PC-3 (cell line): ENCODE measurements at regions not wholly inside any gene's neighbourhood (a gene's known extent, or its start where the extent isn't known, plus 50 kb on each side); places are given as distances from the start of the nearest gene placed in this dataset.

ENCODE experiments used
- ATAC-seq: fragments of 200-7000 bp; cut with Tn5 transposase; 2 replicates; pipeline ENCODE4 v1.9.1; 2020; ENCODE audit warnings: mild to moderate bottlenecking, moderate library complexity
- BruUV-seq: library from RNA; stranded (reverse); fragments of 400-500 nt; replicated peaks from 2 replicates; lab custom pipeline; 2021; lab: Mats Ljungman, UMichigan
- CTCF ChIA-PET: fragments of 300-600 bp; sonication (Branson Sonifier 250); formaldehyde crosslinking; loops from one replicate; lab custom pipeline; 2022; ENCODE audit warnings: antibody characterized with exemption; lab: Charles Lee
- POLR2A ChIA-PET: fragments of 300-600 bp; sonication (Branson Sonifier 250); formaldehyde crosslinking; loops from one replicate; lab custom pipeline; 2022; ENCODE audit warnings: antibody characterized with exemption; ENCODE audit not compliant: unreplicated experiment; lab: Charles Lee
- DNase-seq: peaks from one replicate; pipeline ENCODE4 v3.0.0-alpha.2; 2015
- H2AFZ ChIP-seq: fragments of 300-600 bp; sonication (generic); 2 replicates; pipeline ENCODE4 v1.6.0; 2016; ENCODE audit warnings: antibody characterized with exemption, low read length
- H3F3A ChIP-seq: fragments of 300-600 bp; sonication (generic); one replicate; pipeline ENCODE4 v1.6.0; 2017; ENCODE audit warnings: antibody characterized with exemption, low read length, control low read depth, mild to moderate bottlenecking; ENCODE audit not compliant: unreplicated experiment
- H3K27ac ChIP-seq: fragments of 300-600 bp; sonication (generic); 2 replicates; pipeline ENCODE4 v1.5.1; 2016; ENCODE audit warnings: mild to moderate bottlenecking, low read length
- H3K27me3 ChIP-seq: fragments of 300-600 bp; sonication (generic); 2 replicates; pipeline ENCODE4 v1.6.1; 2016; ENCODE audit warnings: low read length, mixed read lengths
- H3K36me3 ChIP-seq: fragments of 300-600 bp; sonication (generic); 2 replicates; pipeline ENCODE4 v1.6.1; 2016; ENCODE audit warnings: low read depth, mixed run types, low read length, mixed read lengths
- H3K4me1 ChIP-seq: fragments of 300-600 bp; sonication (generic); 2 replicates; pipeline ENCODE4 v1.5.1; 2016; ENCODE audit warnings: low read length; ENCODE audit not compliant: insufficient read depth
- H3K4me2 ChIP-seq: fragments of 300-600 bp; sonication (generic); 2 replicates; pipeline ENCODE4 v1.6.0; 2016; ENCODE audit warnings: low read length
- H3K4me3 ChIP-seq: fragments of 300-600 bp; sonication (generic); 2 replicates; pipeline ENCODE4 v1.5.1; 2016; ENCODE audit warnings: mild to moderate bottlenecking, low read length, mixed read lengths
- H3K79me2 ChIP-seq: fragments of 300-600 bp; sonication (generic); 2 replicates; pipeline ENCODE4 v1.6.1; 2017; ENCODE audit warnings: low read length, mixed read lengths
- H3K9ac ChIP-seq: fragments of 300-600 bp; sonication (generic); 2 replicates; pipeline ENCODE4 v1.6.0; 2016; ENCODE audit warnings: mild to moderate bottlenecking, low read length
- H3K9me2 ChIP-seq: fragments of 300-600 bp; sonication (generic); replicated peaks from 2 replicates; pipeline ENCODE4 v1.6.1; 2016; ENCODE audit warnings: mixed run types, low read length, mixed read lengths
- H3K9me3 ChIP-seq: fragments of 300-600 bp; sonication (generic); 2 replicates; pipeline ENCODE4 v1.6.1; 2016; ENCODE audit warnings: low read length, mixed read lengths
- H4K20me1 ChIP-seq: fragments of 300-600 bp; sonication (generic); 2 replicates; pipeline ENCODE4 v1.6.1; 2016; ENCODE audit warnings: low read length, mixed read lengths
- CTCF ChIP-seq: fragments of 300-600 bp; sonication (generic); conservative IDR thresholded peaks from 2 replicates; pipeline ENCODE4 v1.5.1; 2017; ENCODE audit warnings: antibody characterized with exemption, low read depth, mild to moderate bottlenecking, low read length
- EZH2 ChIP-seq: fragments of 300-600 bp; sonication (generic); IDR thresholded peaks from one replicate; pipeline ENCODE4 v1.6.1; 2017; ENCODE audit warnings: antibody characterized with exemption, mild to moderate bottlenecking, low read length; ENCODE audit not compliant: unreplicated experiment
- EZH2phosphoT487 ChIP-seq: fragments of 300-600 bp; sonication (generic); IDR thresholded peaks from 2 replicates; pipeline ENCODE4 v1.6.1; 2018; ENCODE audit warnings: mild to moderate bottlenecking, antibody characterized with exemption, low read length, borderline replicate concordance
- intact Hi-C: fragments of 100-400 bp; cut with micrococcal nuclease; formaldehyde crosslinking; loops from 2 replicates; pipeline ENCODE4 v1.9.0; 2023

- Histone ChIP-seq H3K79me2 (no peaks in the 10 kb centered on the region), H3K4me1 (peaks cover 39% of the 10 kb centered on the region), H3K4me2 (no peak overlapping the region), H3K36me3 (no peaks in the 10 kb centered on the region), H4K20me1 (no peaks in the 10 kb centered on the region), H3K9ac (no peak overlapping the region), H2AFZ (no peak overlapping the region), H3F3A (peaks cover 6% of the 10 kb centered on the region), H3K4me3 (no peak overlapping the region), H3K9me3 (no peaks in the 10 kb centered on the region), H3K27ac (no peak overlapping the region), H3K9me2 (no peaks in the 10 kb centered on the region), H3K27me3 (no peaks in the 10 kb centered on the region)
- no peak for DNase-seq
- intact Hi-C loops: no loop called here
- CTCF ChIA-PET: no interaction called here
- no TSS peak for BruUV-seq
- POLR2A ChIA-PET: no interaction called here
- ATAC-seq: no peak
- TF ChIP-seq EZH2phosphoT487 (no peak), CTCF (no peak), EZH2 (no peak)
Observed at GRCh38 chr15:70503073-70503745, 260.1 kb downstream of the UACA start.

- DNase-seq (no peak), ATAC-seq (no peak)
- Histone ChIP-seq H3K27me3 (no peaks in the 10 kb centered on the region), H3K9ac (no peak overlapping the region), H3K4me3 (no peak overlapping the region), H3K79me2 (no peaks in the 10 kb centered on the region), H3K36me3 (no peaks in the 10 kb centered on the region), H3K9me3 (no peaks in the 10 kb centered on the region), H3F3A (peaks cover 6% of the 10 kb centered on the region), H3K9me2 (no peaks in the 10 kb centered on the region), H3K4me1 (peaks cover 37% of the 10 kb centered on the region), H3K4me2 (no peak overlapping the region), H3K27ac (no peak overlapping the region), H2AFZ (no peak overlapping the region), H4K20me1 (no peaks in the 10 kb centered on the region)
- TF ChIP-seq EZH2phosphoT487: no peak
- TF ChIP-seq CTCF: no peak
- no peak for TF ChIP-seq EZH2
- intact Hi-C loops: no loop called here
- ChIA-PET POLR2A (no interaction called here), CTCF (no interaction called here)
- no TSS peak for BruUV-seq
Observed at GRCh38 chr15:70502529-70502928, 260.8 kb downstream of the UACA start.

GRCh38 chr15:70501849-70502248 lies 261.5 kb downstream of the UACA start:
- Histone ChIP-seq H3K4me2 (no peak overlapping the region), H3K27ac (no peak overlapping the region), H3K9ac (no peak overlapping the region), H3K27me3 (no peaks in the 10 kb centered on the region), H3K4me1 (peaks cover 30% of the 10 kb centered on the region), H3F3A (peaks cover 6% of the 10 kb centered on the region), H3K4me3 (no peak overlapping the region), H2AFZ (no peak overlapping the region), H3K79me2 (no peaks in the 10 kb centered on the region), H3K9me3 (no peaks in the 10 kb centered on the region), H3K9me2 (no peaks in the 10 kb centered on the region), H3K36me3 (no peaks in the 10 kb centered on the region), H4K20me1 (no peaks in the 10 kb centered on the region)
- CTCF ChIA-PET: no interaction called here
- DNase-seq (no peak), ATAC-seq (no peak)
- TF ChIP-seq EZH2phosphoT487: no peak
- TF ChIP-seq CTCF: no peak
- TF ChIP-seq EZH2: no peak
- no TSS peak for BruUV-seq
- intact Hi-C loops: no loop called here
- POLR2A ChIA-PET: no interaction called here
